ENCODE measurements at regions not wholly inside any gene's neighbourhood (a gene's known extent, or its start where the extent isn't known, plus 50 kb on each side); places are given as distances from the start of the nearest gene placed in this dataset.

DNA sequence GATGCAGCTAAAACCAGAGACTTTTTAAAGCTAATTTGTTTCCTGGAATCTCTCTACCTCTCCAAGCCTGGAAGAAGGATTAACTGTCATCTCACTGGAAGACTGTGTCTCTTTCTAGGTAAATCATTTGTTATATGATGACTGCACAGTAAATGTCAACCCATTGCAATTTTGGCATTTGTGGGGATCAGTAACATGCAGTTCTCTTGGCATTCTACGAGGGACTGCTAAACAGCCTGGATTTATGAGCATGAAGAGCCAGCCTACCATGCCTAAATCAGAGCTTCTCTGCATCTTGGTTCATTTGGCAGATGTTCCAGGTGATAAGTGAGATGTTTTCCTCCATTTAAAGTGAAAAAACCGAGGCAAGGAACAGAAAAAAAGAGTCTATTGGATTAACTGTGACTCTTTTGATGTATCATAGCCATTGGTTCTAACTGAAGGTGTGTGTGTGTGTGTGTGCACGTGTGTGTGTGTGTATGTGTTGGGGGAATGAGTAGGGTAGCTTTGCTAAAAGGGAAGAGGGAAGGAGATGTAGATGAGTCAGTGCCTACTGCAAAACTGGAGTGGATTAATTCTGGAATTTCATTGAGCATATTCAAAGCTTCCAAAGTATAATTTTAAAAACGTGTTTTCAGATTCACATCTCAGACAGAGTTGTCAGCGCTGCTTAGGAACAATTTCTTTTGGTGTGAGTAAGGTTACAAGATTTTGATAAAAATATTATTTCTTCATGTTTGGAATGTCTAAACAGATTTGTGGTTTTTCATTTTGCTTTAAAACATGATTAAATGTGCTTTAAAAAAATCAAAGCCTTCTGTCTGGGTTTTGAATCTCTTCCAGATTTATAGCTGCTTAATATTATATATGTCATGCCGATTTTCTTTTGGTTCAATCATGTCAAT, 123.2 kb upstream of the LNX1 start:
- ChIA-PET POLR2A (no interaction called here), CTCF (interaction anchor here (0.6 to 3.5 kb wide), 3 partner anchors 9 to 515 kb away, joined by 3 to 24 read pairs (median 4); partner anchors contain the start of gene PDGFRA)
- DNase-seq, result no peak
- Histone ChIP-seq H3K4me1 (ENCODE audit: control extremely low read depth in 1 of 4, control insufficient read depth in 4 of 4, insufficient read depth in 4 of 4, low read length in 3 of 4) (peaks cover 0 to 13% (median 9%) of the 10 kb centered on the region in 4 experiments), H3K27ac (ENCODE audit: insufficient read depth in 1 of 2, low read depth in 1 of 2, low read length in 2 of 2, poor library complexity in 1 of 2, severe bottlenecking in 2 of 2) (no peak overlapping the region), H3K9me3 (ENCODE audit: control extremely low read depth in 1 of 5, control insufficient read depth in 4 of 5, insufficient read depth in 2 of 5, low read depth in 1 of 5, low read length in 4 of 5) (no peaks in the 10 kb centered on the region), H3K4me3 (ENCODE audit: control insufficient read depth in 1 of 7, extremely low read depth in 1 of 7, insufficient read depth in 4 of 7, low read depth in 2 of 7, low read length in 6 of 7) (no peak overlapping the region), H3K27me3 (replicated peaks in 2 of 5; ENCODE audit: control insufficient read depth in 4 of 5, insufficient read depth in 5 of 5, low read length in 4 of 5) (no peaks in the 10 kb centered on the region), H3K36me3 (ENCODE audit: control insufficient read depth in 4 of 4, insufficient read depth in 4 of 4, low read length in 3 of 4) (no peaks in the 10 kb centered on the region)
- 78% methylated on average over 4 of the region's 6 CpGs for WGBS (ENCODE audit: insufficient coverage)

DNA sequence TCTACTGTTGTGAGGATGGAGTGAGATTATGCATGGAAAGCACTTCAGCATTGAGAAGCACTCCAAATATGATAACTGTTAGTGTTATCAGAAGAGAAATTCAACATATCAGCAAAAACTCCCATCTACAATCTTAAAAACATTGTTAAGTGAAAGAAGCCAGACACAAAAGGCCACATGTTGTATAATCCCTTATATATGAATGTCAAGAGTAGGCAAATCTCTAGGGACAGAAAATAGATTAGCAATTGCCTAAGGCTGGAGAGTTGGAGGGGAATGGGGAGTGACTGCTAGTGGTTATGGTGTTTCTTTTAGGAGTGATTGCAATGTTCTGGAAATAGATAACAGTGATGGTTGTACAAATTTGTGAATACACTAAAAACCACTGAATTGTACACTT, 122.5 kb upstream of the LNX1 start:
- Histone ChIP-seq H3K9me3 (ENCODE audit: control extremely low read depth in 1 of 5, control insufficient read depth in 4 of 5, insufficient read depth in 2 of 5, low read depth in 1 of 5, low read length in 4 of 5) (no peaks in the 10 kb centered on the region), H3K36me3 (ENCODE audit: control insufficient read depth in 4 of 4, insufficient read depth in 4 of 4, low read length in 3 of 4) (no peaks in the 10 kb centered on the region), H3K4me1 (ENCODE audit: control extremely low read depth in 1 of 4, control insufficient read depth in 4 of 4, insufficient read depth in 4 of 4, low read length in 3 of 4) (peaks cover 0 to 13% (median 9%) of the 10 kb centered on the region in 4 experiments), H3K27ac (ENCODE audit: insufficient read depth in 1 of 2, low read depth in 1 of 2, low read length in 2 of 2, poor library complexity in 1 of 2, severe bottlenecking in 2 of 2) (no peak overlapping the region), H3K27me3 (replicated peaks in 2 of 5; ENCODE audit: control insufficient read depth in 4 of 5, insufficient read depth in 5 of 5, low read length in 4 of 5) (no peaks in the 10 kb centered on the region), H3K4me3 (ENCODE audit: control insufficient read depth in 1 of 7, extremely low read depth in 1 of 7, insufficient read depth in 4 of 7, low read depth in 2 of 7, low read length in 6 of 7) (no peak overlapping the region)
- CTCF ChIA-PET, result interaction anchor here (0.6 to 3.5 kb wide), 5 partner anchors 8 to 516 kb away, joined by 3 to 24 read pairs (median 3); partner anchors contain the start of gene PDGFRA
- POLR2A ChIA-PET, result no interaction called here
- DNase-seq, result no peak

DNA sequence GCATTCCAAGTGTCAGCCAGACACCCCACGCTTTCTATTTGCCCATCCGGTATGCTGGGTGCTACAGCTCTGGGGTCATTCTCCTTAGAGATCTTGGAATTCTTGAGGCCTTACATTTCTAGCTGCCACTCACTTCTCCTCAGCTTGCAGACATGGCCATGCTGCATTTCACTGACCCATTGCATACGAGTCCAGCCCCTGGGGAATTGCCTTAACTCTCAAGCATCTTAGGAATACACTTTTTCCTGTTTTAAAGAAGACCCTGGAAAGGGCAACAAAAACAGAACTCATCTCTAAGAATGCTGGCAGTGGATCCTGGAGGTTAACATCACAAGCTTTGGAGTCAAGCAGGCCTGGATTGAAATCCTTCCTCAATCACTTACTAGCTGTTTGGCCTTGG, 122.0 kb upstream of the LNX1 start:
- no peak for DNase-seq
- H3K4me3 ChIP-seq (ENCODE audit: control insufficient read depth in 1 of 7, extremely low read depth in 1 of 7, insufficient read depth in 4 of 7, low read depth in 2 of 7, low read length in 6 of 7), result no peak overlapping the region
- no peaks in the 10 kb centered on the region for H3K9me3 ChIP-seq (ENCODE audit: control extremely low read depth in 1 of 5, control insufficient read depth in 4 of 5, insufficient read depth in 2 of 5, low read depth in 1 of 5, low read length in 4 of 5)
- no peaks in the 10 kb centered on the region for H3K27me3 ChIP-seq (replicated peaks in 2 of 5; ENCODE audit: control insufficient read depth in 4 of 5, insufficient read depth in 5 of 5, low read length in 4 of 5)
- CTCF ChIA-PET, result interaction anchor here (1.2 to 1.3 kb wide), 2 partner anchors 10 to 33 kb away, joined by 3 read pairs; no protein-coding TSS in a partner anchor
- POLR2A ChIA-PET, result no interaction called here
- no peaks in the 10 kb centered on the region for H3K36me3 ChIP-seq (ENCODE audit: control insufficient read depth in 4 of 4, insufficient read depth in 4 of 4, low read length in 3 of 4)
- H3K27ac ChIP-seq (ENCODE audit: insufficient read depth in 1 of 2, low read depth in 1 of 2, low read length in 2 of 2, poor library complexity in 1 of 2, severe bottlenecking in 2 of 2), result no peak overlapping the region
- peaks cover 0 to 13% (median 9%) of the 10 kb centered on the region in 4 experiments for H3K4me1 ChIP-seq (ENCODE audit: control extremely low read depth in 1 of 4, control insufficient read depth in 4 of 4, insufficient read depth in 4 of 4, low read length in 3 of 4)
- 79% methylated on average over 3 of the region's 3 CpGs for WGBS (ENCODE audit: insufficient coverage)

DNA sequence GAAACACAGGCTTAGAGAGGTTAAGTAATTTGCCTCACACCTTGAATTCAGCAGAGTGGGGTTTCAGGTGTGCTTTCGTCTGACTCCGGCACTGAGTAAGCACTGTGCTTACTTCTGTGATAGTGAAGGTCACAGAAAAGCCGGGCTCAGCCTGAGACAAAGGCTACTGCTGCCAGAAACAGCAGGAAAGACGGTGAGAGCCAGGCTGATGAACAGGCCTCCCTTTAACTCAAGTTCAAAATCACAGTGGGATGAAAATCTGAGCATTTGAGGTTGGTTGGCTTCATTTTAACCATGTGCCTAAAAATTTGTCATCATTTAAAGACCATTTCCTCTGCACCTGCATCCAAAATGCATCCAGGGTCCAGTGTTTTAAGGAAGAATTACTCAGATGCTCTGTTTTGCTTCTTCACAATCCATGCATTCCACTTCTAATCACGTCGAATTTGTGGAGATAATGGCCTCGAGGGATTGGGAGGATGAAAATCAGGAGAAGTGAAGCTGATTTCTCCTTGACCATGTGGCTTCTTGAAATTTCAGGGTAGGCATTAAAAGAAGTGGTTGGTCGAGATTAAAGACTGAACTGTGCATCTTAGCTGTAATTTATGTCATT, 121.2 kb upstream of the LNX1 start:
- WGBS (ENCODE audit: insufficient coverage), result 86% methylated on average over 7 of the region's 8 CpGs
- DNase-seq, result no peak
- POLR2A ChIA-PET, result no interaction called here
- Histone ChIP-seq H3K27me3 (replicated peaks in 2 of 5; ENCODE audit: control insufficient read depth in 4 of 5, insufficient read depth in 5 of 5, low read length in 4 of 5) (no peaks in the 10 kb centered on the region), H3K4me1 (ENCODE audit: control extremely low read depth in 1 of 4, control insufficient read depth in 4 of 4, insufficient read depth in 4 of 4, low read length in 3 of 4) (peaks cover 0 to 8% (median 5%) of the 10 kb centered on the region in 4 experiments), H3K36me3 (ENCODE audit: control insufficient read depth in 4 of 4, insufficient read depth in 4 of 4, low read length in 3 of 4) (no peaks in the 10 kb centered on the region), H3K27ac (ENCODE audit: insufficient read depth in 1 of 2, low read depth in 1 of 2, low read length in 2 of 2, poor library complexity in 1 of 2, severe bottlenecking in 2 of 2) (no peak overlapping the region), H3K9me3 (ENCODE audit: control extremely low read depth in 1 of 5, control insufficient read depth in 4 of 5, insufficient read depth in 2 of 5, low read depth in 1 of 5, low read length in 4 of 5) (no peaks in the 10 kb centered on the region), H3K4me3 (ENCODE audit: control insufficient read depth in 1 of 7, extremely low read depth in 1 of 7, insufficient read depth in 4 of 7, low read depth in 2 of 7, low read length in 6 of 7) (no peak overlapping the region)
- CTCF ChIA-PET, result interaction anchor here (1.2 to 1.3 kb wide), 2 partner anchors 9 to 33 kb away, joined by 3 read pairs; no protein-coding TSS in a partner anchor

DNA sequence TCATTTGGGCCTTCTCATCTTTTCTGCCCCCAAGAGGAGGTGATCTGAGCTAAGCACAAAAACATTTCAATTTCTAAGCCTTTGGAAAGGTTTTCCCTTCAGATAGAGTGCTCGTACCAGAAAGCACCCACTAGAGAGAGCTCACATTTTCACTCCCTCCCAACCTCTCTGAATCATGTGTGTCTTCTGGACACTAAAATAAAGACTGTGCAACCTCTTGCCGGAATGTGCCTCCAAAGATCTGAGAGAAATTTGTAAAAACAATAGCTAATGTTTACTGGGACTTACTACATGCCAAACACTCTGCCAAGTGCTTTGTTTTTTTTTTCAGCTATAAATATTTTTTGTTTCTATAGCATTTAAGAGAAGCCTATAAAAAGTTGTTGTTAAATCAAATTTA, 120.6 kb upstream of the LNX1 start:
- Histone ChIP-seq H3K4me1 (ENCODE audit: control extremely low read depth in 1 of 4, control insufficient read depth in 4 of 4, insufficient read depth in 4 of 4, low read length in 3 of 4) (peaks cover 0 to 3% (median under 1%) of the 10 kb centered on the region in 4 experiments), H3K4me3 (ENCODE audit: control insufficient read depth in 1 of 7, extremely low read depth in 1 of 7, insufficient read depth in 4 of 7, low read depth in 2 of 7, low read length in 6 of 7) (no peak overlapping the region), H3K9me3 (ENCODE audit: control extremely low read depth in 1 of 5, control insufficient read depth in 4 of 5, insufficient read depth in 2 of 5, low read depth in 1 of 5, low read length in 4 of 5) (no peaks in the 10 kb centered on the region), H3K36me3 (ENCODE audit: control insufficient read depth in 4 of 4, insufficient read depth in 4 of 4, low read length in 3 of 4) (no peaks in the 10 kb centered on the region), H3K27me3 (replicated peaks in 2 of 5; ENCODE audit: control insufficient read depth in 4 of 5, insufficient read depth in 5 of 5, low read length in 4 of 5) (no peaks in the 10 kb centered on the region), H3K27ac (ENCODE audit: insufficient read depth in 1 of 2, low read depth in 1 of 2, low read length in 2 of 2, poor library complexity in 1 of 2, severe bottlenecking in 2 of 2) (no peak overlapping the region)
- DNase-seq, result no peak
- ChIA-PET POLR2A (interaction anchor here (0.6 kb wide), 1 partner anchor 53 kb away, joined by 3 read pairs; no protein-coding TSS in a partner anchor), CTCF (interaction anchor here (1.6 kb wide), 1 partner anchor 23 kb away, joined by 3 read pairs; no protein-coding TSS in a partner anchor)
- 89% methylated on average over 1 of the region's 2 CpGs for WGBS (ENCODE audit: insufficient coverage)

DNA sequence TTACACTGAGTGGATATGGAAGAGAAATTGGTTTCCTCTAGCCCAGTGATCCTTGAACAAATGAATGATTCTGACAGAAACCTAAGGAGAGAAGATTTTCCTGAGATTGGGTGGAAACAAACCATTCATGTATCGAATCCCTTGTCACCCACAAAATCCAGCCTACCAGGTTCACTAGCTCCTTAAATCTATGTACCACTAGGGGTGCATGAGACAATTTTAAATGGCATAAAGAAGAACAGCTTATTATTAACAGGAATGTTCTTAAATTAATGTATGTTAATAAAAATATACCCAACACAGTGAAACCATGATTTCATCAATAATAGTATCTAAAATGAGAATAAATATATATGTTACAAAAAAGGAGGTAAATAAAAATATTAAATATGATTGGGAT, 118.4 kb upstream of the LNX1 start:
- Histone ChIP-seq H3K27ac (ENCODE audit: insufficient read depth in 1 of 2, low read depth in 1 of 2, low read length in 2 of 2, poor library complexity in 1 of 2, severe bottlenecking in 2 of 2) (no peak overlapping the region), H3K36me3 (ENCODE audit: control insufficient read depth in 4 of 4, insufficient read depth in 4 of 4, low read length in 3 of 4) (no peaks in the 10 kb centered on the region), H3K4me3 (ENCODE audit: control insufficient read depth in 1 of 7, extremely low read depth in 1 of 7, insufficient read depth in 4 of 7, low read depth in 2 of 7, low read length in 6 of 7) (no peak overlapping the region), H3K9me3 (ENCODE audit: control extremely low read depth in 1 of 5, control insufficient read depth in 4 of 5, insufficient read depth in 2 of 5, low read depth in 1 of 5, low read length in 4 of 5) (no peaks in the 10 kb centered on the region), H3K4me1 (ENCODE audit: control extremely low read depth in 1 of 4, control insufficient read depth in 4 of 4, insufficient read depth in 4 of 4, low read length in 3 of 4) (peaks cover 0 to 2% (median 0%) of the 10 kb centered on the region in 4 experiments), H3K27me3 (replicated peaks in 2 of 5; ENCODE audit: control insufficient read depth in 4 of 5, insufficient read depth in 5 of 5, low read length in 4 of 5) (no peaks in the 10 kb centered on the region)
- no CpG with 5 or more reads among the region's 1 CpG for WGBS (ENCODE audit: insufficient coverage)
- no peak for DNase-seq
- ChIA-PET POLR2A (interaction anchor here (0.7 kb wide), 1 partner anchor 108 kb away, joined by 4 read pairs; no protein-coding TSS in a partner anchor), CTCF (interaction anchor here (0.6 to 1.2 kb wide), 2 partner anchors 9 to 95 kb away, joined by 3 to 4 read pairs; no protein-coding TSS in a partner anchor)

All from common myeloid progenitor, CD34-positive (primary cell).